GM13977 (cell line): ENCODE measurements at regions not wholly inside any gene's neighbourhood (a gene's known extent, or its start where the extent isn't known, plus 50 kb on each side); places are given as distances from the start of the nearest gene placed in this dataset.

ENCODE experiments used
- DNase-seq: peaks from one replicate; pipeline ENCODE4 v3.0.0; 2012; ENCODE audit warnings: low spot score
- CTCF ChIP-seq: IDR thresholded peaks from 2 replicates; pipeline ENCODE4 v1.5.1; 2012; ENCODE audit warnings: mild to moderate bottlenecking, control low read depth; ENCODE audit not compliant: insufficient read depth; ENCODE audit errors: extremely low read depth, missing control alignments
- in situ Hi-C: fragments of 300-500 bp; cut with MboI; formaldehyde crosslinking; loops from one replicate; pipeline ENCODE4 v1.12.0; 2022; ENCODE audit warnings: low sequenced_read_pairs, low pct_unique_long_range_greater_than_20kb, mixed read lengths, inconsistent platforms; ENCODE audit not compliant: unreplicated experiment

- TF ChIP-seq CTCF, result no peak
- in situ Hi-C loops, result no loop called here
- no peak for DNase-seq
These were observed 317.9 kb upstream of the ZNF32 start for GRCh38 chr10:43966571-43966965.

GRCh38 chr10:43965918-43966570 is 317.4 kb upstream of the ZNF32 start:
- in situ Hi-C loops, result no loop called here
- no peak for DNase-seq
- TF ChIP-seq CTCF, result no peak

GRCh38 chr10:43965033-43965917 is 316.6 kb upstream of the ZNF32 start:
- in situ Hi-C loops, result no loop called here
- no peak for TF ChIP-seq CTCF
- no peak for DNase-seq

- in situ Hi-C loops, result no loop called here
- no peak for TF ChIP-seq CTCF
- DNase-seq, result no peak
These were observed 315.8 kb upstream of the ZNF32 start for GRCh38 chr10:43964486-43964885.

- in situ Hi-C loops, result no loop called here
- TF ChIP-seq CTCF, result no peak
- DNase-seq, result no peak
These were observed 315.2 kb upstream of the ZNF32 start for GRCh38 chr10:43963793-43964425.

GRCh38 chr10:43963379-43963778 is 314.7 kb upstream of the ZNF32 start:
- no peak for DNase-seq
- TF ChIP-seq CTCF, result no peak
- in situ Hi-C loops, result no loop called here
